Muscle of leg (tissue), 3 donors: ENCODE measurements at regions not wholly inside any gene's neighbourhood (a gene's known extent, or its start where the extent isn't known, plus 50 kb on each side); places are given as distances from the start of the nearest gene placed in this dataset.
A peak's percentile ranks its signal among the peaks of the same experiment; 100 is the strongest.

Experiments used
- DNase-seq: peaks from one replicate; pipeline ENCODE4 v3.0.0; 2013
- H3K27ac ChIP-seq: one replicate; pipeline ENCODE4 v1.5.1; 2013; ENCODE audit warnings: mild to moderate bottlenecking, low read length, control low read depth
- H3K27me3 ChIP-seq: one replicate; pipeline ENCODE4 v1.6.1; 2013; ENCODE audit warnings: low read length; ENCODE audit not compliant: control insufficient read depth, insufficient read depth
- H3K36me3 ChIP-seq: one replicate; pipeline ENCODE4 v1.6.1; 2013; ENCODE audit warnings: low read length; ENCODE audit not compliant: control insufficient read depth, insufficient read depth
- H3K4me1 ChIP-seq: one replicate; pipeline ENCODE4 v1.6.1; 2013; ENCODE audit warnings: low read length; ENCODE audit not compliant: control insufficient read depth, insufficient read depth
- H3K4me3 ChIP-seq: one replicate; pipeline ENCODE4 v1.5.1; 2013; ENCODE audit warnings: low read length, control low read depth
- H3K9me3 ChIP-seq: replicated peaks from 2 replicates; pipeline ENCODE4 v1.6.1; 2013; ENCODE audit warnings: low read depth, low read length; ENCODE audit not compliant: control insufficient read depth
- WGBS: methylation state at CpG from one replicate; pipeline ENCODE4 v1.1.5; 2013; ENCODE audit warnings: missing lambda C conversion rate; ENCODE audit not compliant: insufficient coverage; 5-methylcytosine and 5-hydroxymethylcytosine counted together

- no peak overlapping the region for H3K27ac ChIP-seq
- H3K4me1 ChIP-seq: peaks cover 54% of the 10 kb centered on the region
- H3K27me3 ChIP-seq: peaks cover 27% of the 10 kb centered on the region
- H3K4me3 ChIP-seq: no peak overlapping the region
- DNase-seq: no peak
- H3K9me3 ChIP-seq: no peaks in the 10 kb centered on the region
- WGBS: 77% methylated on average over 5 of the region's 6 CpGs
- H3K36me3 ChIP-seq: no peaks in the 10 kb centered on the region
These were observed 372.1 kb downstream of the RPS24 start for GRCh38 chr10:78405736-78406135.

- H3K36me3 ChIP-seq: no peaks in the 10 kb centered on the region
- 13% methylated on average over 10 of the region's 10 CpGs for WGBS
- peaks cover 27% of the 10 kb centered on the region for H3K27me3 ChIP-seq
- peaks cover 52% of the 10 kb centered on the region for H3K4me1 ChIP-seq
- H3K4me3 ChIP-seq: no peak overlapping the region
- no peak for DNase-seq
- no peak overlapping the region for H3K27ac ChIP-seq
- H3K9me3 ChIP-seq: no peaks in the 10 kb centered on the region
These were observed 373.0 kb downstream of the RPS24 start for GRCh38 chr10:78406648-78407008.

- Histone ChIP-seq H3K27me3 (peaks cover 27% of the 10 kb centered on the region), H3K27ac (no peak overlapping the region), H3K9me3 (no peaks in the 10 kb centered on the region), H3K36me3 (no peaks in the 10 kb centered on the region), H3K4me3 (peak overlapping the region; percentile 23), H3K4me1 (peaks cover 47% of the 10 kb centered on the region)
- WGBS: 4% methylated on average over 18 of the region's 20 CpGs
- peak; percentile 94 for DNase-seq
These were observed 373.5 kb downstream of the RPS24 start for GRCh38 chr10:78407009-78407711.

GRCh38 chr10:78407966-78408365, 374.3 kb downstream of the RPS24 start:
- Histone ChIP-seq H3K4me3 (no peak overlapping the region), H3K27me3 (peaks cover 27% of the 10 kb centered on the region), H3K9me3 (no peaks in the 10 kb centered on the region), H3K27ac (no peak overlapping the region), H3K4me1 (peaks cover 43% of the 10 kb centered on the region), H3K36me3 (no peaks in the 10 kb centered on the region)
- DNase-seq: no peak
- 80% methylated on average over 9 of the region's 10 CpGs for WGBS

GRCh38 chr10:78408671-78409472, 375.2 kb downstream of the RPS24 start:
- WGBS: 57% methylated on average over 7 of the region's 12 CpGs
- peak; percentile 74 for DNase-seq
- Histone ChIP-seq H3K36me3 (no peaks in the 10 kb centered on the region), H3K4me1 (peaks cover 34% of the 10 kb centered on the region), H3K27me3 (peaks cover 24% of the 10 kb centered on the region), H3K27ac (no peak overlapping the region), H3K9me3 (no peaks in the 10 kb centered on the region), H3K4me3 (no peak overlapping the region)

GRCh38 chr10:78410046-78410965, 376.6 kb downstream of the RPS24 start:
- Histone ChIP-seq H3K4me3 (no peak overlapping the region), H3K27me3 (peaks cover 17% of the 10 kb centered on the region), H3K4me1 (peaks cover 34% of the 10 kb centered on the region), H3K27ac (no peak overlapping the region), H3K36me3 (no peaks in the 10 kb centered on the region), H3K9me3 (no peaks in the 10 kb centered on the region)
- no peak for DNase-seq
- 96% methylated on average over 11 of the region's 15 CpGs for WGBS

GRCh38 chr10:78411716-78412115, 378.1 kb downstream of the RPS24 start:
- DNase-seq: no peak
- Histone ChIP-seq H3K27me3 (peaks cover 4% of the 10 kb centered on the region), H3K36me3 (no peaks in the 10 kb centered on the region), H3K4me3 (no peak overlapping the region), H3K27ac (no peak overlapping the region), H3K4me1 (peaks cover 29% of the 10 kb centered on the region), H3K9me3 (no peaks in the 10 kb centered on the region)
- no CpG with 5 or more reads among the region's 2 CpGs for WGBS

- no peak for DNase-seq
- H3K27me3 ChIP-seq: no peaks in the 10 kb centered on the region
- no peaks in the 10 kb centered on the region for H3K9me3 ChIP-seq
- WGBS: 77% methylated on average over 3 of the region's 4 CpGs
- no peaks in the 10 kb centered on the region for H3K36me3 ChIP-seq
- H3K27ac ChIP-seq: no peak overlapping the region
- H3K4me1 ChIP-seq: peaks cover 20% of the 10 kb centered on the region
- no peak overlapping the region for H3K4me3 ChIP-seq
These were observed 378.9 kb downstream of the RPS24 start for GRCh38 chr10:78412605-78413004.

GRCh38 chr10:78413076-78414055, 379.7 kb downstream of the RPS24 start:
- no peaks in the 10 kb centered on the region for H3K27me3 ChIP-seq
- peaks cover 14% of the 10 kb centered on the region for H3K4me1 ChIP-seq
- H3K36me3 ChIP-seq: no peaks in the 10 kb centered on the region
- WGBS: 46% methylated on average over 9 of the region's 12 CpGs
- H3K4me3 ChIP-seq: no peak overlapping the region
- H3K9me3 ChIP-seq: no peaks in the 10 kb centered on the region
- no peak for DNase-seq
- H3K27ac ChIP-seq: no peak overlapping the region
